ENCODE measurements at regions not wholly inside any gene's neighbourhood (a gene's known extent, or its start where the extent isn't known, plus 50 kb on each side); places are given as distances from the start of the nearest gene placed in this dataset.

GRCh38 chr5:52674815-52675545, 112.7 kb upstream of the ITGA1 start:
- no peak for DNase-seq (ENCODE audit: low read depth)

- DNase-seq (ENCODE audit: low read depth) = no peak
Measured at GRCh38 chr5:52682492-52682891, 105.2 kb upstream of the ITGA1 start.

- DNase-seq (ENCODE audit: low read depth) = no peak
Measured at GRCh38 chr5:52684051-52684450, 103.7 kb upstream of the ITGA1 start.

- no peak for DNase-seq (ENCODE audit: low read depth)
Measured at GRCh38 chr5:52685566-52685965, 102.2 kb upstream of the ITGA1 start.

- no peak for DNase-seq (ENCODE audit: low read depth)
Measured at GRCh38 chr5:52685971-52686370, 101.7 kb upstream of the ITGA1 start.

GRCh38 chr5:52690236-52690768, 97.4 kb upstream of the ITGA1 start:
- DNase-seq (ENCODE audit: low read depth) = no peak

GRCh38 chr5:52692039-52692438, 95.7 kb upstream of the ITGA1 start:
- no peak for DNase-seq (ENCODE audit: low read depth)

- no peak for DNase-seq (ENCODE audit: low read depth)
Measured at GRCh38 chr5:52692606-52693005, 95.1 kb upstream of the ITGA1 start.

GRCh38 chr5:52693280-52693679, 94.4 kb upstream of the ITGA1 start:
- no peak for DNase-seq (ENCODE audit: low read depth)

- DNase-seq (ENCODE audit: low read depth) = no peak
Measured at GRCh38 chr5:52693836-52694235, 93.9 kb upstream of the ITGA1 start.

GRCh38 chr5:52694648-52695047, 93.1 kb upstream of the ITGA1 start:
- no peak for DNase-seq (ENCODE audit: low read depth)

- no peak for DNase-seq (ENCODE audit: low read depth)
Measured at GRCh38 chr5:52702877-52703276, 84.8 kb upstream of the ITGA1 start.

- DNase-seq (ENCODE audit: low read depth) = no peak
Measured at GRCh38 chr5:52703321-52703720, 84.4 kb upstream of the ITGA1 start.

GRCh38 chr5:52705720-52706119, 82.0 kb upstream of the ITGA1 start:
- no peak for DNase-seq (ENCODE audit: low read depth)

GRCh38 chr5:52706775-52707174, 80.9 kb upstream of the ITGA1 start:
- no peak for DNase-seq (ENCODE audit: low read depth)

- DNase-seq (ENCODE audit: low read depth) = no peak
Measured at GRCh38 chr5:52707616-52708015, 80.1 kb upstream of the ITGA1 start.

- DNase-seq (ENCODE audit: low read depth) = no peak
Measured at GRCh38 chr5:52708463-52708862, 79.3 kb upstream of the ITGA1 start.

GRCh38 chr5:52709167-52709925, 78.4 kb upstream of the ITGA1 start:
- DNase-seq (ENCODE audit: low read depth) = no peak

- no peak for DNase-seq (ENCODE audit: low read depth)
Measured at GRCh38 chr5:52710310-52710971, 77.3 kb upstream of the ITGA1 start.

- DNase-seq (ENCODE audit: low read depth) = no peak
Measured at GRCh38 chr5:52710972-52711596, 76.6 kb upstream of the ITGA1 start.

- DNase-seq (ENCODE audit: low read depth) = no peak
Measured at GRCh38 chr5:52712354-52712753, 75.4 kb upstream of the ITGA1 start.

GRCh38 chr5:52725065-52725746, 62.5 kb upstream of the ITGA1 start:
- DNase-seq (ENCODE audit: low read depth) = peak; percentile 31
